ENCODE measurements at regions not wholly inside any gene's neighbourhood (a gene's known extent, or its start where the extent isn't known, plus 50 kb on each side); places are given as distances from the start of the nearest gene placed in this dataset.

DNA sequence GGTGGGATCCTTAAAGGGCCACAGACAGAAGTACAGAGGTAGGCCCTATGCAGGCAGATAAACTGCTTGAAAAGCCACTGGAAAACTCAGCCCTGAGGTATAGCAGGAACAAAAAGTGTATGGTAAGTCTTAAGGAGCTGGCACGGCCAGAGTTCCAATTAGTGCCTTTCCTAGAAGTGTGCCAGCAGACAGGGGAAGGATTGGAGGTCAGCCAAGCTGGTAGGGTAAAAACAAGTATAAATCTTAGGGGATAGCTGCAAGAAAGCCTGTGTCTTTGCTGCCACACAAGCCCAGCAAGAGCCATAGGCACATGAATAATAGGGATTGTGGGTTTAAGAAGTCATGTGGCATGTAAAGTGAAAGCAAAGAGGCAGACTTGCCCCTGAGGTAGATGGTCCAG, 582.5 kb downstream of the PLOD2 start:
- Histone ChIP-seq H3K9me3 (ENCODE audit: control insufficient read depth, insufficient read depth, low read depth, low read length) (no peaks in the 10 kb centered on the region), H3K27ac (ENCODE audit: insufficient read depth, low read length) (no peak overlapping the region), H3K4me2 (ENCODE audit: extremely low read depth, insufficient read depth, low read length) (no peak overlapping the region), H3K9ac (ENCODE audit: insufficient read depth, low read length) (no peak overlapping the region), H3K79me2 (ENCODE audit: control insufficient read depth, insufficient read depth, low read length) (no peaks in the 10 kb centered on the region), H3K4me1 (ENCODE audit: control insufficient read depth, extremely low read depth, insufficient read depth, low read length) (no peaks in the 10 kb centered on the region), H2AFZ (ENCODE audit: low read length) (no peak overlapping the region), H3K27me3 (ENCODE audit: control insufficient read depth, insufficient read depth, low read length) (no peaks in the 10 kb centered on the region), H3K36me3 (ENCODE audit: control insufficient read depth, insufficient read depth, low read length) (no peaks in the 10 kb centered on the region), H4K20me1 (ENCODE audit: control insufficient read depth, extremely low read depth, insufficient read depth, low read length) (no peaks in the 10 kb centered on the region), H3K4me3 (replicated peaks in 1 of 4; ENCODE audit: control extremely low read depth in 1 of 4, insufficient read depth in 1 of 4, low read depth in 3 of 4, low read length in 4 of 4) (no peak overlapping the region)
- DNase-seq (ENCODE audit: low read depth in 2 of 2): no peak
- TF ChIP-seq EZH2 (IDR thresholded peaks at IDR 0.05; ENCODE audit: low read length, missing control alignments): no peak
- TF ChIP-seq, protein P1, sequence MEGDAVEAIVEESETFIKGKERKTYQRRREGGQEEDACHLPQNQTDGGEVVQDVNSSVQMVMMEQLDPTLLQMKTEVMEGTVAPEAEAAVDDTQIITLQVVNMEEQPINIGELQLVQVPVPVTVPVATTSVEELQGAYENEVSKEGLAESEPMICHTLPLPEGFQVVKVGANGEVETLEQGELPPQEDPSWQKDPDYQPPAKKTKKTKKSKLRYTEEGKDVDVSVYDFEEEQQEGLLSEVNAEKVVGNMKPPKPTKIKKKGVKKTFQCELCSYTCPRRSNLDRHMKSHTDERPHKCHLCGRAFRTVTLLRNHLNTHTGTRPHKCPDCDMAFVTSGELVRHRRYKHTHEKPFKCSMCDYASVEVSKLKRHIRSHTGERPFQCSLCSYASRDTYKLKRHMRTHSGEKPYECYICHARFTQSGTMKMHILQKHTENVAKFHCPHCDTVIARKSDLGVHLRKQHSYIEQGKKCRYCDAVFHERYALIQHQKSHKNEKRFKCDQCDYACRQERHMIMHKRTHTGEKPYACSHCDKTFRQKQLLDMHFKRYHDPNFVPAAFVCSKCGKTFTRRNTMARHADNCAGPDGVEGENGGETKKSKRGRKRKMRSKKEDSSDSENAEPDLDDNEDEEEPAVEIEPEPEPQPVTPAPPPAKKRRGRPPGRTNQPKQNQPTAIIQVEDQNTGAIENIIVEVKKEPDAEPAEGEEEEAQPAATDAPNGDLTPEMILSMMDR (conservative IDR thresholded peaks at IDR 0.05 in 1 of 2, IDR thresholded peaks at IDR 0.05 in 1 of 2; ENCODE audit: low read depth in 1 of 2, low read length in 2 of 2): no peak

DNA sequence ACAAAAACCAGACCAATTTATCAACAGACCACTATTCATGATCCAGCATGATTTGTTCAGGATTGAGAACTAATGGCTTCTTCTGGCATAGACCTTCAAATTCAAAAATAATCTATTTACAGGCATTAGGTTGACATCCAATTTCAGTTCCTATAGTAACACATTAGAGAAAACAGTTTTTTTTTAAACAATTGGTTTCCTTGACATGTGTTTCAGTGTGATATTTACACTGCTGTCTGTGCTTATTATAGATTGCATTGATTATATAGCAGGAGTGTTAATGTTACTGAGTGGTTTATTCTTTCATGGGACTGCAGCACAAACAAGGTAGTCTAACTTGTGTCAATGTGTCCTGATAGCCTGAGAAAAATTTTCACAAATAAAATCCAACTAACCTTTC, 579.3 kb downstream of the PLOD2 start:
- Histone ChIP-seq H3K79me2 (ENCODE audit: control insufficient read depth, insufficient read depth, low read length) (no peaks in the 10 kb centered on the region), H3K4me3 (replicated peaks in 1 of 4; ENCODE audit: control extremely low read depth in 1 of 4, insufficient read depth in 1 of 4, low read depth in 3 of 4, low read length in 4 of 4) (no peak overlapping the region), H3K27ac (ENCODE audit: insufficient read depth, low read length) (no peak overlapping the region), H3K9me3 (ENCODE audit: control insufficient read depth, insufficient read depth, low read depth, low read length) (no peaks in the 10 kb centered on the region), H3K36me3 (ENCODE audit: control insufficient read depth, insufficient read depth, low read length) (no peaks in the 10 kb centered on the region), H3K4me2 (ENCODE audit: extremely low read depth, insufficient read depth, low read length) (no peak overlapping the region), H2AFZ (ENCODE audit: low read length) (no peak overlapping the region), H3K9ac (ENCODE audit: insufficient read depth, low read length) (no peak overlapping the region), H3K4me1 (ENCODE audit: control insufficient read depth, extremely low read depth, insufficient read depth, low read length) (no peaks in the 10 kb centered on the region), H3K27me3 (ENCODE audit: control insufficient read depth, insufficient read depth, low read length) (no peaks in the 10 kb centered on the region), H4K20me1 (ENCODE audit: control insufficient read depth, extremely low read depth, insufficient read depth, low read length) (no peaks in the 10 kb centered on the region)
- no peak for TF ChIP-seq EZH2 (IDR thresholded peaks at IDR 0.05; ENCODE audit: low read length, missing control alignments)
- TF ChIP-seq, protein P1 (conservative IDR thresholded peaks at IDR 0.05 in 1 of 2, IDR thresholded peaks at IDR 0.05 in 1 of 2; ENCODE audit: low read depth in 1 of 2, low read length in 2 of 2): no peak
- no peak for DNase-seq (ENCODE audit: low read depth in 2 of 2)

DNA sequence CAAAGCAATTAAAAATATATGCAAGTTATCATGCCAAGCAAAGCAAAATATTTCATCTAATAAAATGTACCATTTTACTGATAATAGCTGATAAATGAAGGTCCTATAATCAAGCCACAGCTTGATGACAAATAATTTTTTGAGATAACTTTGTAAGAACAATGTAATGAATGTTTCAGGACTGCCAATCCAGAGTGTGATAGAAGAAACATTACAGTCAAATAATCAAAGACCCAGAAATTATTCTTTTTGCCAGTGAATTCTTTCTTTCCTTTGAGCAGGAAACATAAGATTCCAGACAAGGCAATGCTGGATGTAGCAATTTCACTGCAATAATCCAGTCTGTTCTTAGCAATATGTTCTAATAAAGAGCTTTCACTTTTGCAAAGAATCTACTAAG, 556.1 kb downstream of the PLOD2 start:
- H3K4me3 ChIP-seq (replicated peaks in 1 of 4; ENCODE audit: control extremely low read depth in 1 of 4, insufficient read depth in 1 of 4, low read depth in 3 of 4, low read length in 4 of 4): no peak overlapping the region
- DNase-seq (ENCODE audit: low read depth in 2 of 2): peak in 1 of 2 donors; percentile 22
- no peak overlapping the region for H3K9ac ChIP-seq (ENCODE audit: insufficient read depth, low read length)
- no peaks in the 10 kb centered on the region for H3K36me3 ChIP-seq (ENCODE audit: control insufficient read depth, insufficient read depth, low read length)
- no peak overlapping the region for H2AFZ ChIP-seq (ENCODE audit: low read length)
- TF ChIP-seq EZH2 (IDR thresholded peaks at IDR 0.05; ENCODE audit: low read length, missing control alignments): no peak
- TF ChIP-seq, protein P1 (conservative IDR thresholded peaks at IDR 0.05 in 1 of 2, IDR thresholded peaks at IDR 0.05 in 1 of 2; ENCODE audit: low read depth in 1 of 2, low read length in 2 of 2): no peak
- no peaks in the 10 kb centered on the region for H3K9me3 ChIP-seq (ENCODE audit: control insufficient read depth, insufficient read depth, low read depth, low read length)
- H3K27ac ChIP-seq (ENCODE audit: insufficient read depth, low read length): no peak overlapping the region
- no peaks in the 10 kb centered on the region for H4K20me1 ChIP-seq (ENCODE audit: control insufficient read depth, extremely low read depth, insufficient read depth, low read length)
- no peaks in the 10 kb centered on the region for H3K79me2 ChIP-seq (ENCODE audit: control insufficient read depth, insufficient read depth, low read length)
- no peak overlapping the region for H3K4me2 ChIP-seq (ENCODE audit: extremely low read depth, insufficient read depth, low read length)
- no peaks in the 10 kb centered on the region for H3K4me1 ChIP-seq (ENCODE audit: control insufficient read depth, extremely low read depth, insufficient read depth, low read length)
- H3K27me3 ChIP-seq (ENCODE audit: control insufficient read depth, insufficient read depth, low read length): no peaks in the 10 kb centered on the region
